Heart right ventricle (tissue), 16 donors: ENCODE measurements at regions not wholly inside any gene's neighbourhood (a gene's known extent, or its start where the extent isn't known, plus 50 kb on each side); places are given as distances from the start of the nearest gene placed in this dataset.
"Not testable (repeated sequence)": the region's sequence is repeated elsewhere in the genome, so short reads cannot be mapped to it uniquely, and the experiment has no call there.

Experiments used
- ATAC-seq, 8 donors: fragments of 200-7000 bp; cut with Tn5 transposase; one replicate each; pipeline ENCODE4 v1.9.1; 2020; ENCODE audit warnings: mild to moderate bottlenecking in 8 of 8, moderate library complexity in 8 of 8, moderate number of reproducible peaks in 1 of 8
- DNase-seq, 2 donors: peaks; one replicate each; pipeline ENCODE4 v3.0.0-alpha.2; 2020
- H3K27ac ChIP-seq, 10 donors: fragments of 200-600 bp; sonication (generic) in 2 of 10; one replicate each; pipeline versions ENCODE4 v1.5.0 to v1.8.0; 2020 to 2022; ENCODE audit warnings: mild to moderate bottlenecking in 3 of 10
- H3K27me3 ChIP-seq, 7 donors: fragments of 200-600 bp; one replicate each; pipeline ENCODE4 v1.8.0; 2021 to 2022; ENCODE audit warnings: mild to moderate bottlenecking in 2 of 7
- H3K36me3 ChIP-seq, 9 donors: fragments of 200-600 bp; sonication (generic) in 1 of 9; one replicate each; pipeline versions ENCODE4 v1.5.0 to v1.8.0; 2020 to 2022; ENCODE audit warnings: mild to moderate bottlenecking in 2 of 9
- H3K4me1 ChIP-seq, 9 donors: fragments of 200-600 bp; sonication (generic) in 1 of 9; one replicate each; pipeline versions ENCODE4 v1.5.0 to v1.8.0; 2020 to 2022; ENCODE audit warnings: mild to moderate bottlenecking in 4 of 9
- H3K4me3 ChIP-seq, 10 donors: fragments of 200-600 bp; sonication (generic) in 2 of 10; one replicate each; pipeline versions ENCODE4 v1.5.0 to v1.8.0; 2020 to 2022; ENCODE audit warnings: mild to moderate bottlenecking in 7 of 10, moderate library complexity in 2 of 10
- H3K9me3 ChIP-seq, 11 donors: fragments of 200-600 bp in 10 of 11; sonication (generic) in 2 of 11; one replicate each; pipeline versions ENCODE4 v1.5.0 to v1.8.0; 2013 to 2022; ENCODE audit warnings: mild to moderate bottlenecking in 2 of 11, control low read depth in 1 of 11, moderate library complexity in 1 of 11
- WGBS, 2 donors: extraction: QIAGEN DNeasy Blood & Tissue Kit; methylation state at CpG; one replicate each; pipeline ENCODE4 v1.1.7; 2013; ENCODE audit warnings: inconsistent platforms in 1 of 2; 5-methylcytosine and 5-hydroxymethylcytosine counted together
- intact Hi-C, 10 donors: fragments of 100-400 bp; cut with DNase I; formaldehyde crosslinking; loops; one replicate each; pipeline versions ENCODE4 v1.11.1 to v1.14.2; 2022
- TF ChIP-seq, protein P1 (sequence below), 9 donors: fragments of 200-600 bp; sonication (generic) in 2 of 9; IDR thresholded peaks; one replicate each; pipeline versions ENCODE4 v1.5.0 to v1.8.0; 2021 to 2022; ENCODE audit warnings: antibody characterized with exemption in 9 of 9, mild to moderate bottlenecking in 5 of 9, moderate library complexity in 1 of 9
- donor health status: Arrhythmogenic right ventricular cardiomyopathy.
- donor health status: ischemic (EF 13 %, LVEDD 7.1; RV severe dilation, severe dysfunction).
- donor health status: healthy with polysubstance abuse.
- donor health status: DM: no; HTN: yes; CAD: no.
- donor health status: DM: no; HTN: no; CAD: no.
- donor health status: ischemic (EF 25% LVEDD 6.9; RV normal size, moderate dysfunction).
- donor health status: ischemic (EF 25% LVEDD 5.7; RV mildly dilated, moderate dysfunction).
- donor health status: healthy.
- donor health status: DM: yes; HTN: yes; CAD: no.
- donor health status: Ischemic cardiomyopathy.
- donor health status: ischemic (EF 35%, LVEDD 5.7; RV mildly dilated, moderate dysfunction).
- donor health status: nonischemic (EF 11% LVEDD 7.7; RV severe dilation, severe dysfunction).
- donor health status: DM: yes; HTN: yes; CAD: no.
- donor health status: PGD.
- donor health status: ischemic (EF 29% LVEDD 5.4; RV normal size, mild dysfunction).
- donor health status: nonischemic (EF 23%, LVEDD 6.1; RV moderate dilation, normal function).

DNA sequence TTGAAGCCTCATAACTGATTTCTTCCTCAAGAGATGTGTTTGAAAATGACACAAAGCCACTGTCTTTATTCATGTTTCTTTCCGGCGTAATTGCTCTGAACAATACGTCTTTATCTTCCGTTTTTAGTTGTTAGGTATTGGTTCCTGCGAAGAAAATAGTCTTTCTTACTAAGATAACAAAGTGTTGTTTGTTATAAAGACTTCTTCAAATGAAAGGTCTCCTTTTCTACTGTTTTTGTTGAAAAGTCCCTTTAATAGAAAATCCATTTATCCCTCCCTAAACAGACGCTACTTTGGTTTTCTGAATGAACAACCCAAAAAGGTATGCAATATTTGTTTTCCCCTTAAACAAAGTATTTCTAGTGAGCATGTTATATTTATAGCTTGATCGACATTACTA lies 469.1 kb downstream of the KCNJ18 start:
- no peak for DNase-seq
- Histone ChIP-seq H3K27me3 (no peaks in the 10 kb centered on the region), H3K9me3 (peaks cover 0 to 3% (median 0%) of the 10 kb centered on the region in 11 donors), H3K27ac (no peak overlapping the region), H3K4me3 (no peak overlapping the region), H3K4me1 (no peaks in the 10 kb centered on the region), H3K36me3 (no peaks in the 10 kb centered on the region)
- WGBS, 2 donors = 78 to 82% methylated on average over 7 of the region's 7 CpGs
- no peak for ATAC-seq
- TF ChIP-seq, protein P1, sequence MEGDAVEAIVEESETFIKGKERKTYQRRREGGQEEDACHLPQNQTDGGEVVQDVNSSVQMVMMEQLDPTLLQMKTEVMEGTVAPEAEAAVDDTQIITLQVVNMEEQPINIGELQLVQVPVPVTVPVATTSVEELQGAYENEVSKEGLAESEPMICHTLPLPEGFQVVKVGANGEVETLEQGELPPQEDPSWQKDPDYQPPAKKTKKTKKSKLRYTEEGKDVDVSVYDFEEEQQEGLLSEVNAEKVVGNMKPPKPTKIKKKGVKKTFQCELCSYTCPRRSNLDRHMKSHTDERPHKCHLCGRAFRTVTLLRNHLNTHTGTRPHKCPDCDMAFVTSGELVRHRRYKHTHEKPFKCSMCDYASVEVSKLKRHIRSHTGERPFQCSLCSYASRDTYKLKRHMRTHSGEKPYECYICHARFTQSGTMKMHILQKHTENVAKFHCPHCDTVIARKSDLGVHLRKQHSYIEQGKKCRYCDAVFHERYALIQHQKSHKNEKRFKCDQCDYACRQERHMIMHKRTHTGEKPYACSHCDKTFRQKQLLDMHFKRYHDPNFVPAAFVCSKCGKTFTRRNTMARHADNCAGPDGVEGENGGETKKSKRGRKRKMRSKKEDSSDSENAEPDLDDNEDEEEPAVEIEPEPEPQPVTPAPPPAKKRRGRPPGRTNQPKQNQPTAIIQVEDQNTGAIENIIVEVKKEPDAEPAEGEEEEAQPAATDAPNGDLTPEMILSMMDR (IDR thresholded peaks at IDR 0.05) = no peak
- intact Hi-C loops = no loop called here

DNA sequence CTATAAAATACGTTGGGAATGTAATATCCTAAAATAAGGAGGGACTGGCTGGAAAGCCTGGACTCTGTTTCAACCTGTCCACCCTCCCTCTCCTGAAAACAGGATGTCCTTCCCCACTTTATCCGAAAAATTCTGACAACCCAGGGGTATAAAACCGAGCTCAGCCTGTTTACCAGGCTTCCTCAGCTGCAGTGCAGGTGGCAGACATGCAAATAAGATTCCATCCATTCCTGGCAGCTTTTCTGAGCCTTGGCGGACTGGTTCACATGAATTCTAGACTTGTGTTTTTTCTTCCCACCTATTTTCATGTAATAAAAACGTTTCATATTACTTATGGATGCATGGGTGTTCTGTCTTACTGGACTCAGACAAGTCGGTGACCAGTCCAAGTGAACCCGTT lies 479.3 kb downstream of the KCNJ18 start:
- Histone ChIP-seq H3K4me3 (no peak overlapping the region), H3K27me3 (no peaks in the 10 kb centered on the region), H3K36me3 (no peaks in the 10 kb centered on the region), H3K9me3 (peaks cover 0 to 38% (median 0%) of the 10 kb centered on the region in 11 donors), H3K4me1 (no peaks in the 10 kb centered on the region), H3K27ac (no peak overlapping the region)
- intact Hi-C loops = no loop called here
- ATAC-seq (no peak), DNase-seq (no peak)
- TF ChIP-seq, protein P1 (IDR thresholded peaks at IDR 0.05) = no peak
- 32 to 36% methylated on average over 7 of the region's 7 CpGs for WGBS, 2 donors

DNA sequence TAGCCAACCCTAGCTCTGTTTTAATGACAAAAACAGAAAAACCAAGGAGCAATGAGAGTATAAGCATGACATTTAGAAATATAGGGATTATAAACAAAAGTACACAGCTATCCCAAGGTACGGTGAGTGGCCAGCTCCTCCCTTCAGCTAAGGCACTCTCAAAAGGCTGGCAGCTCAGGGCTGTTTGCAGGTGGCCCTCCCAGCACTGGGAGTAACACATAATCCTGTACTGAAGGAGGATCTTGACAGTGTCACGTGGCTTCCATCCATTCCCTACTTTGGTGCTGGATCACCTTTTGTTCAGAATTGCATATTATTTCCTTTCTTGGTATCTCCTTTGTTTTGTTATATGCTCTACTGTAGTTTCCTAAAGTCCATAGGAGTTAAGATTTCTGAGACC lies 500.8 kb downstream of the KCNJ18 start:
- no peak for ATAC-seq
- no peak overlapping the region for H3K4me3 ChIP-seq
- 49 to 57% methylated on average over 2 of the region's 2 CpGs for WGBS, 2 donors

DNA sequence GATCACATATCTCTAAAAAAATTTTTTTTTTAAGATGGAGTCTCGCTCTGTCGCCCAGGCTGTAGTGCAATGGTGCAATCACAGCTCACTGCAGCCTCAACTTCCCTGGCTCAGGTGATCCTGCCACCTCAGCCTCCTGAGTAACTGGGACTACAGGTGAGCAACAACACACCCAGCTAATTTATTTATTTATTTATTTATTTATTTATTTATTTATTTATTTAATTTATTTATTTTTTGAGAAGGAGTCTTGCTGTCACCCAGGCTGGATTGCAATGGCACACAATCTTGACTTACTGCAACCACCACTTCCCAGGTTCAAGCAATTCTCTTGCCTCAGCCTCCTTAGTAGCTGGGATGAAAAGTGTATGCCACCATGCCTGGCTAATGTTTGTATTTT lies 507.9 kb downstream of the KCNJ18 start:
- peaks cover 0 to 51% (median 0%) of the 10 kb centered on the region in 11 donors for H3K9me3 ChIP-seq
- H3K4me1 ChIP-seq, intact Hi-C loops, H3K36me3 ChIP-seq, H3K27ac ChIP-seq, H3K27me3 ChIP-seq, ATAC-seq, DNase-seq, H3K4me3 ChIP-seq: not testable (repeated sequence)
- WGBS, 2 donors = 56 to 57% methylated on average over 2 of the region's 2 CpGs

More for the DNA sequence above, 500.8 kb downstream of the KCNJ18 start:
- intact Hi-C loops = no loop called here
- Histone ChIP-seq H3K27ac (no peak overlapping the region), H3K36me3 (no peaks in the 10 kb centered on the region), H3K9me3 (peaks cover 0 to 5% (median 0%) of the 10 kb centered on the region in 11 donors), H3K4me1 (no peaks in the 10 kb centered on the region), H3K27me3 (no peaks in the 10 kb centered on the region)
- TF ChIP-seq, protein P1 (IDR thresholded peaks at IDR 0.05) = no peak
- no peak for DNase-seq

DNA sequence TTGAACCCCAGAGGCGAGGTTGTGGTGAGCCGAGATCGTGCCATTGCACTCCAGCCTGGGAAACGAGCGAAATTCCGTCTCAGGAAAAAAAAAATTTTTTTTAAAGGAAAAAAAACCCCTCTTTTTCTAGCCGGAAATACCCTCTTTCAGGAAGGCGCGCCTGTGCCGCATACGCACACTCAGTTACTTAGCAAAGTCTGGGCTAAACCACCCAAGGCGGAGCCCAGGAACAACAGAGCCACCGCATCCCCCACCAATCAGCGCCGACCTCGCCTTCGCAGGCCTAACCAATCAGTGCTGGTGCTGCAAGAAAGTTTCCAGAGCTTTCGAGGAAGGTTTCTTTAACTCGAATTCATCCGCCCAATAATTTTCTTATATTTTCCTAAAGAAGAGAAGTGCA lies 510.4 kb downstream of the KCNJ18 start:
- intact Hi-C loops = no loop called here
- Histone ChIP-seq H3K4me3 (no peak overlapping the region), H3K27ac (no peak overlapping the region), H3K9me3 (peaks cover 0 to 59% (median 0%) of the 10 kb centered on the region in 11 donors), H3K4me1 (no peaks in the 10 kb centered on the region), H3K36me3 (no peaks in the 10 kb centered on the region), H3K27me3 (no peaks in the 10 kb centered on the region)
- DNase-seq = no peak
- 90 to 92% methylated on average over 20 of the region's 20 CpGs for WGBS, 2 donors
- ATAC-seq = no peak
- TF ChIP-seq, protein P1 (IDR thresholded peaks at IDR 0.05) = no peak
